Esophagus muscularis mucosa (tissue), 4 donors: ENCODE measurements at regions not wholly inside any gene's neighbourhood (a gene's known extent, or its start where the extent isn't known, plus 50 kb on each side); places are given as distances from the start of the nearest gene placed in this dataset.

ENCODE experiments used
- DNase-seq: peaks from one replicate; pipeline ENCODE4 v3.0.0-alpha.2; 2017; ENCODE audit errors: extremely low spot score
- H3K27ac ChIP-seq, 4 donors: fragments of 200-600 bp; sonication (generic); replicated peaks in 1 of 4; 1 replicate in 3 of 4; 2 replicates in 1 of 4; pipeline ENCODE4 v1.5.1; 2016 to 2019; ENCODE audit warnings: mild to moderate bottlenecking in 1 of 4
- H3K27me3 ChIP-seq, 4 donors: fragments of 200-600 bp; sonication (generic); one replicate each; pipeline versions ENCODE4 v1.5.1 to v1.6.0; 2016 to 2019
- H3K36me3 ChIP-seq, 4 donors: fragments of 200-600 bp; sonication (generic); one replicate each; pipeline ENCODE4 v1.5.1; 2016 to 2019
- H3K4me1 ChIP-seq, 4 donors: fragments of 200-600 bp; sonication (generic); one replicate each; pipeline ENCODE4 v1.5.1; 2016 to 2019
- H3K4me3 ChIP-seq, 4 donors: fragments of 200-600 bp; sonication (generic); 1 replicate in 2 of 4; 2 replicates in 2 of 4; pipeline ENCODE4 v1.5.1; 2016 to 2019; ENCODE audit warnings: mild to moderate bottlenecking in 4 of 4, moderate library complexity in 1 of 4
- H3K9me3 ChIP-seq, 4 donors: fragments of 200-600 bp; sonication (generic); 1 replicate in 3 of 4; 2 replicates in 1 of 4; pipeline ENCODE4 v1.5.1; 2016 to 2019
- CTCF ChIP-seq, 3 experiments: fragments of 200-600 bp in 2 of 3; fragments of 450-650 bp in 1 of 3; sonication (generic) in 2 of 3; IDR thresholded peaks; one replicate each; pipeline ENCODE4 v1.5.1; 2017 to 2019; ENCODE audit warnings: antibody characterized with exemption in 3 of 3, mild to moderate bottlenecking in 2 of 3, moderate library complexity in 1 of 3
- EP300 ChIP-seq: sonication (generic); formaldehyde crosslinking; IDR thresholded peaks from one replicate; pipeline ENCODE4 v1.6.1; 2017; ENCODE audit warnings: antibody characterized with exemption
- POLR2A ChIP-seq: fragments of 450-650 bp; IDR thresholded peaks from one replicate; pipeline ENCODE4 v1.6.1; 2017; ENCODE audit warnings: antibody characterized with exemption, moderate library complexity, mild to moderate bottlenecking, low read depth
- POLR2AphosphoS5 ChIP-seq, 2 donors: sonication (generic); formaldehyde crosslinking; IDR thresholded peaks; one replicate each; pipeline ENCODE4 v1.6.1; 2017; ENCODE audit warnings: antibody characterized with exemption in 2 of 2
- WGBS: methylation state at CpG from one replicate; pipeline ENCODE4 v1.1.5; 2018; 5-methylcytosine and 5-hydroxymethylcytosine counted together
- intact Hi-C: fragments of 100-400 bp; cut with DNase I; formaldehyde crosslinking; loops from one replicate; pipeline ENCODE4 v1.15.1; 2023

- DNase-seq, result no peak
- 83% methylated on average over 4 of the region's 13 CpGs for WGBS
- intact Hi-C loops, result no loop called here
Observed at GRCh38 chr2:121133551-121134319, 151.3 kb downstream of the TFCP2L1 start.

GRCh38 chr2:121134728-121135127 is 150.3 kb downstream of the TFCP2L1 start:
- TF ChIP-seq EP300 (no peak), POLR2A (no peak), CTCF (IDR thresholded peaks at IDR 0.05) (no peak)
- intact Hi-C loops, result no loop called here
- H3K9me3 ChIP-seq, result peaks cover 0 to 2% (median under 1%) of the 10 kb centered on the region in 4 donors
- no peak overlapping the region for H3K27ac ChIP-seq
- no peaks in the 10 kb centered on the region for H3K36me3 ChIP-seq
- peaks cover 0 to 29% (median 0%) of the 10 kb centered on the region in 4 donors for H3K27me3 ChIP-seq
- WGBS, result 83% methylated on average over 8 of the region's 8 CpGs
- no peak for DNase-seq
- H3K4me3 ChIP-seq, result no peak overlapping the region
- H3K4me1 ChIP-seq, result no peaks in the 10 kb centered on the region

More at GRCh38 chr2:121133551-121134319, 151.3 kb downstream of the TFCP2L1 start:
- TF ChIP-seq POLR2A (no peak), CTCF (IDR thresholded peaks at IDR 0.05) (no peak), POLR2AphosphoS5 (IDR thresholded peaks at IDR 0.05) (no peak), EP300 (no peak)
- H3K4me3 ChIP-seq, result no peak overlapping the region
- no peak overlapping the region for H3K27ac ChIP-seq
- H3K4me1 ChIP-seq, result no peaks in the 10 kb centered on the region
- no peaks in the 10 kb centered on the region for H3K36me3 ChIP-seq
- H3K9me3 ChIP-seq, result no peaks in the 10 kb centered on the region
- H3K27me3 ChIP-seq, result peaks cover 0 to 29% (median 0%) of the 10 kb centered on the region in 4 donors

- no peaks in the 10 kb centered on the region for H3K36me3 ChIP-seq
- no peak overlapping the region for H3K27ac ChIP-seq
- peaks cover 0 to 7% (median 2%) of the 10 kb centered on the region in 4 donors for H3K9me3 ChIP-seq
- H3K4me3 ChIP-seq, result no peak overlapping the region
- 50% methylated on average over 2 of the region's 2 CpGs for WGBS
- TF ChIP-seq EP300 (no peak), POLR2A (no peak)
- DNase-seq, result no peak
- H3K4me1 ChIP-seq, result no peaks in the 10 kb centered on the region
- H3K27me3 ChIP-seq, result peaks cover 0 to 29% (median 0%) of the 10 kb centered on the region in 4 donors
- intact Hi-C loops, result no loop called here
Observed at GRCh38 chr2:121135168-121135853, 149.7 kb downstream of the TFCP2L1 start.

GRCh38 chr2:121136323-121136722 is 148.7 kb downstream of the TFCP2L1 start:
- intact Hi-C loops, result no loop called here
- H3K4me3 ChIP-seq, result no peak overlapping the region
- no peak overlapping the region for H3K27ac ChIP-seq
- TF ChIP-seq EP300 (no peak), POLR2AphosphoS5 (IDR thresholded peaks at IDR 0.05) (no peak), POLR2A (no peak), CTCF (IDR thresholded peaks at IDR 0.05) (no peak)
- WGBS, result 83% methylated on average over 3 of the region's 3 CpGs
- H3K27me3 ChIP-seq, result peaks cover 0 to 29% (median 0%) of the 10 kb centered on the region in 4 donors
- DNase-seq, result no peak
- H3K36me3 ChIP-seq, result no peaks in the 10 kb centered on the region
- H3K9me3 ChIP-seq, result peaks cover 0 to 7% (median 2%) of the 10 kb centered on the region in 4 donors
- H3K4me1 ChIP-seq, result no peaks in the 10 kb centered on the region

GRCh38 chr2:121137571-121137970 is 147.4 kb downstream of the TFCP2L1 start:
- no peak overlapping the region for H3K4me3 ChIP-seq
- H3K27ac ChIP-seq, result no peak overlapping the region
- WGBS, result 68% methylated on average over 5 of the region's 7 CpGs
- H3K4me1 ChIP-seq, result no peaks in the 10 kb centered on the region
- H3K36me3 ChIP-seq, result no peaks in the 10 kb centered on the region
- intact Hi-C loops, result no loop called here
- no peak for DNase-seq
- H3K27me3 ChIP-seq, result peaks cover 0 to 29% (median 0%) of the 10 kb centered on the region in 4 donors
- no peak for TF ChIP-seq EP300
- TF ChIP-seq POLR2AphosphoS5 (IDR thresholded peaks at IDR 0.05), result no peak
- TF ChIP-seq CTCF (IDR thresholded peaks at IDR 0.05), result no peak
- no peak for TF ChIP-seq POLR2A
- H3K9me3 ChIP-seq, result peaks cover 0 to 7% (median 2%) of the 10 kb centered on the region in 4 donors
